H1 (cell line): ENCODE measurements at regions not wholly inside any gene's neighbourhood (a gene's known extent, or its start where the extent isn't known, plus 50 kb on each side); places are given as distances from the start of the nearest gene placed in this dataset.

ENCODE experiments used
- CTCF ChIA-PET: fragments of 300-600 bp; sonication (Branson Sonifier 250); formaldehyde crosslinking; loops from one replicate; lab custom pipeline; 2021; ENCODE audit not compliant: partially characterized antibody; lab: Charles Lee
- POLR2A ChIA-PET: fragments of 300-600 bp; sonication (Branson Sonifier 250); formaldehyde crosslinking; loops from one replicate; lab custom pipeline; 2021; ENCODE audit warnings: inconsistent platforms; ENCODE audit not compliant: partially characterized antibody; lab: Charles Lee
- DNase-seq, 2 experiments: peaks; one replicate each; pipeline versions ENCODE4 v3.0.0 to v3.0.0-alpha.2; 2010 to 2022; ENCODE audit warnings: low spot score in 2 of 2, low read depth in 1 of 2, mixed read lengths in 1 of 2
- FAIRE-seq: peaks from 2 replicates; lab custom pipeline; 2011; peaks lifted over from hg19 to GRCh38; lab: Jason Lieb, UNC
- H2AFZ ChIP-seq: 2 replicates; pipeline ENCODE4 v1.8.1; 2012; ENCODE audit warnings: low read length, inconsistent platforms
- H2AK5ac ChIP-seq: 2 replicates; pipeline ENCODE4 v1.6.1; 2013; ENCODE audit warnings: low read depth, low read length
- H2BK120ac ChIP-seq: replicated peaks from 2 replicates; pipeline ENCODE3; 2013; ENCODE audit warnings: low read depth, low read length, inconsistent platforms
- H2BK12ac ChIP-seq: 2 replicates; pipeline ENCODE4 v1.6.1; 2013; ENCODE audit warnings: low read depth, low read length
- H2BK15ac ChIP-seq: 2 replicates; pipeline ENCODE4 v1.6.1; 2013; ENCODE audit warnings: low read length
- H2BK20ac ChIP-seq: 2 replicates; pipeline ENCODE4 v1.6.1; 2013; ENCODE audit warnings: low read length
- H2BK5ac ChIP-seq: 2 replicates; pipeline ENCODE4 v1.6.1; 2013; ENCODE audit warnings: low read depth, low read length
- H3K14ac ChIP-seq: 2 replicates; pipeline ENCODE4 v1.6.1; 2013; ENCODE audit warnings: inconsistent platforms; ENCODE audit not compliant: insufficient read length
- H3K18ac ChIP-seq: 2 replicates; pipeline ENCODE4 v1.6.1; 2013; ENCODE audit warnings: low read length; ENCODE audit errors: extremely low read depth
- H3K23ac ChIP-seq: 2 replicates; pipeline ENCODE4 v1.6.1; 2013; ENCODE audit warnings: inconsistent platforms; ENCODE audit not compliant: insufficient read length
- H3K23me2 ChIP-seq: 2 replicates; pipeline ENCODE4 v1.6.1; 2013; ENCODE audit warnings: low read depth, low read length
- H3K27ac ChIP-seq: 2 replicates; pipeline ENCODE4 v1.6.1; 2011; ENCODE audit warnings: low read depth, low read length, inconsistent platforms
- H3K27me3 ChIP-seq, 4 experiments: replicated peaks in 1 of 4; 1 replicate in 1 of 4; 2 replicates in 3 of 4; pipeline versions ENCODE4 v1.6.1 to v1.8.1; 2011 to 2013; ENCODE audit warnings: low read length in 3 of 4, mild to moderate bottlenecking in 3 of 4, inconsistent platforms in 2 of 4, mixed read lengths in 2 of 4, moderate library complexity in 1 of 4; ENCODE audit not compliant: control insufficient read depth in 3 of 4, insufficient read depth in 3 of 4; ENCODE audit errors: extremely low read depth in 1 of 4
- H3K36me3 ChIP-seq, 4 experiments: 2 replicates each; pipeline versions ENCODE4 v1.6.1 to v1.8.1; 2011 to 2013; ENCODE audit warnings: mild to moderate bottlenecking in 4 of 4, low read length in 3 of 4, moderate library complexity in 2 of 4, control low read depth in 1 of 4, inconsistent platforms in 1 of 4; ENCODE audit not compliant: insufficient read depth in 4 of 4, control insufficient read depth in 2 of 4
- H3K4ac ChIP-seq: replicated peaks from 2 replicates; pipeline ENCODE3; 2013; ENCODE audit warnings: low read length, low read depth, mixed read lengths, inconsistent platforms; ENCODE audit not compliant: insufficient read length
- H3K4me1 ChIP-seq, 4 experiments: replicated peaks in 1 of 4; 1 replicate in 1 of 4; 2 replicates in 3 of 4; pipeline versions ENCODE4 v1.6.1 to v1.8.1; 2011 to 2013; ENCODE audit warnings: low read length in 3 of 4, inconsistent platforms in 2 of 4, mixed read lengths in 1 of 4; ENCODE audit not compliant: insufficient read depth in 4 of 4, control insufficient read depth in 3 of 4
- H3K4me2 ChIP-seq, 2 experiments: 2 replicates each; pipeline versions ENCODE4 v1.6.1 to v1.8.1; 2011 to 2013; ENCODE audit warnings: low read depth in 2 of 2, low read length in 2 of 2, control low read depth in 1 of 2, inconsistent platforms in 1 of 2, mild to moderate bottlenecking in 1 of 2; ENCODE audit not compliant: insufficient read depth in 1 of 2
- H3K4me3 ChIP-seq, 4 experiments: fragments of 200-600, 300-600 bp in 1 of 4; sonication (generic), shearing (Covaris generic), sonication (Bioruptor Twin) in 1 of 4; 2 replicates each; pipeline versions ENCODE4 v1.5.1 to v1.8.1; 2011 to 2016; ENCODE audit warnings: low read length in 4 of 4, low read depth in 3 of 4, control low read depth in 2 of 4, inconsistent platforms in 2 of 4, mild to moderate bottlenecking in 2 of 4, mixed read lengths in 1 of 4, moderate library complexity in 1 of 4; ENCODE audit not compliant: insufficient read depth in 2 of 4; ENCODE audit errors: extremely low read depth in 1 of 4
- H3K56ac ChIP-seq: replicated peaks from 2 replicates; pipeline ENCODE3; 2013; ENCODE audit warnings: low read depth, mild to moderate bottlenecking, mixed read lengths, low read length, inconsistent platforms; ENCODE audit not compliant: insufficient read length
- H3K79me1 ChIP-seq: 2 replicates; pipeline ENCODE4 v1.6.1; 2013; ENCODE audit warnings: low read depth, low read length, control low read depth
- H3K79me2 ChIP-seq, 2 experiments: 2 replicates each; pipeline versions ENCODE4 v1.6.1 to v1.8.1; 2012 to 2013; ENCODE audit warnings: low read length in 2 of 2, mild to moderate bottlenecking in 2 of 2, inconsistent platforms in 1 of 2; ENCODE audit not compliant: insufficient read depth in 2 of 2, control insufficient read depth in 1 of 2
- H3K9ac ChIP-seq, 4 experiments: replicated peaks in 1 of 4; 1 replicate in 1 of 4; 2 replicates in 3 of 4; pipeline versions ENCODE4 v1.6.1 to v1.8.1; 2011 to 2013; ENCODE audit warnings: low read depth in 3 of 4, low read length in 3 of 4, control low read depth in 2 of 4, mild to moderate bottlenecking in 2 of 4, moderate library complexity in 2 of 4, inconsistent platforms in 1 of 4; ENCODE audit errors: extremely low read depth in 1 of 4
- H3K9me3 ChIP-seq, 2 experiments: 2 replicates each; pipeline versions ENCODE4 v1.6.1 to v1.8.1; 2012 to 2013; ENCODE audit warnings: mild to moderate bottlenecking in 2 of 2, moderate library complexity in 2 of 2, control low read depth in 1 of 2, inconsistent platforms in 1 of 2, low read depth in 1 of 2, low read length in 1 of 2, mixed read lengths in 1 of 2; ENCODE audit not compliant: insufficient read depth in 2 of 2
- H4K20me1 ChIP-seq, 2 experiments: replicated peaks in 1 of 2; 2 replicates each; pipeline versions ENCODE3 to v1.8.1; 2011 to 2013; ENCODE audit warnings: inconsistent platforms in 2 of 2, low read length in 2 of 2, mild to moderate bottlenecking in 1 of 2; ENCODE audit not compliant: insufficient read depth in 2 of 2, control insufficient read depth in 1 of 2
- H4K5ac ChIP-seq: 2 replicates; pipeline ENCODE4 v1.6.1; 2013; ENCODE audit warnings: low read length, low read depth, mixed read lengths, inconsistent platforms; ENCODE audit not compliant: insufficient read length
- H4K8ac ChIP-seq: 2 replicates; pipeline ENCODE4 v1.8.0; 2013; ENCODE audit warnings: mild to moderate bottlenecking, moderate library complexity, low read length, inconsistent platforms; ENCODE audit not compliant: insufficient read depth; ENCODE audit errors: extremely low read depth
- H4K91ac ChIP-seq: replicated peaks from 2 replicates; pipeline ENCODE3; 2013; ENCODE audit warnings: low read length, mixed read lengths, inconsistent platforms; ENCODE audit not compliant: insufficient read length
- ATF2 ChIP-seq: IDR thresholded peaks from 2 replicates; pipeline ENCODE4 v1.6.1; 2012; ENCODE audit warnings: low read length, inconsistent platforms
- BCL11A ChIP-seq, 2 experiments: IDR thresholded peaks; one replicate each; pipeline ENCODE4 v1.6.1; 2011; ENCODE audit warnings: low read depth in 2 of 2, low read length in 2 of 2, mild to moderate bottlenecking in 2 of 2
- CEBPB ChIP-seq: IDR thresholded peaks from 2 replicates; pipeline ENCODE4 v1.6.1; 2012; ENCODE audit warnings: low read depth, low read length
- CTBP2 ChIP-seq: IDR thresholded peaks from 2 replicates; pipeline ENCODE4 v1.7.0; 2011; ENCODE audit warnings: borderline replicate concordance, mild to moderate bottlenecking, moderate library complexity, mixed read lengths, low read length; ENCODE audit not compliant: insufficient read depth, insufficient read length
- CTCF ChIP-seq, 3 experiments: IDR thresholded peaks; 1 replicate in 2 of 3; 2 replicates in 1 of 3; pipeline versions ENCODE4 v1.5.1 to v1.6.1; 2011; ENCODE audit warnings: low read length in 3 of 3, mild to moderate bottlenecking in 3 of 3, inconsistent platforms in 2 of 3, low read depth in 1 of 3, moderate library complexity in 1 of 3; ENCODE audit not compliant: insufficient read depth in 1 of 3; ENCODE audit errors: control extremely low read depth in 1 of 3
- JUN ChIP-seq: IDR thresholded peaks from 2 replicates; pipeline ENCODE4 v1.6.1; 2011; ENCODE audit warnings: low read depth, mild to moderate bottlenecking, improper control_type of control experiment, low read length
- POLR2A ChIP-seq, 2 experiments: IDR thresholded peaks; 1 replicate in 1 of 2; 2 replicates in 1 of 2; pipeline ENCODE4 v1.6.1; 2011; ENCODE audit warnings: low read depth in 2 of 2, low read length in 2 of 2, mild to moderate bottlenecking in 2 of 2; ENCODE audit errors: control extremely low read depth in 1 of 2
- POLR2AphosphoS5 ChIP-seq: IDR thresholded peaks from 2 replicates; pipeline ENCODE4 v1.6.1; 2011; ENCODE audit warnings: low read depth, low read length
- RNF2 ChIP-seq: fragments of 200-900, 300-1000 bp; sonication (generic); IDR thresholded peaks from 2 replicates; pipeline ENCODE4 v1.7.1; 2016; ENCODE audit warnings: borderline replicate concordance, low read depth, mild to moderate bottlenecking, antibody characterized with exemption, low read length; ENCODE audit not compliant: poor library complexity, severe bottlenecking; ENCODE audit errors: missing control alignments
- WGBS, 2 experiments: shearing (Covaris generic) in 1 of 2; methylation state at CpG; one replicate each; pipeline versions ENCODE4 v1.1.6 to v1.1.7; 2013 to 2015; ENCODE audit warnings: low lambda C conversion rate in 2 of 2, mixed read lengths in 2 of 2, inconsistent platforms in 1 of 2, low coverage in 1 of 2, missing lambda C conversion rate in 1 of 2; ENCODE audit not compliant: insufficient replicate concordance in 2 of 2, insufficient coverage in 1 of 2, insufficient read length in 1 of 2; ENCODE audit errors: extremely low coverage in 1 of 2, missing lambda C conversion rate in 1 of 2; 5-methylcytosine and 5-hydroxymethylcytosine counted together

- H4K8ac ChIP-seq: no peak overlapping the region
- no peak overlapping the region for H3K27ac ChIP-seq
- no peaks in the 10 kb centered on the region for H3K9me3 ChIP-seq
- H3K4me1 ChIP-seq: no peaks in the 10 kb centered on the region
- POLR2A ChIA-PET: no interaction called here
- DNase-seq: no peak
- H3K56ac ChIP-seq: no peak overlapping the region
- H3K4me3 ChIP-seq: no peak overlapping the region
- no peaks in the 10 kb centered on the region for H3K79me2 ChIP-seq
- H3K36me3 ChIP-seq: no peaks in the 10 kb centered on the region
- no peak overlapping the region for H3K4ac ChIP-seq
- no peak overlapping the region for H3K23ac ChIP-seq
- H2AK5ac ChIP-seq: no peak overlapping the region
- no peak overlapping the region for H3K18ac ChIP-seq
- H4K20me1 ChIP-seq: no peaks in the 10 kb centered on the region
- no peak overlapping the region for H2BK12ac ChIP-seq
- no peak overlapping the region for H3K9ac ChIP-seq
- H3K14ac ChIP-seq: no peak overlapping the region
- H2BK120ac ChIP-seq: no peak overlapping the region
- H2BK20ac ChIP-seq: no peak overlapping the region
- no peak for FAIRE-seq
- H3K27me3 ChIP-seq: no peaks in the 10 kb centered on the region
- H2AFZ ChIP-seq: no peak overlapping the region
- H4K91ac ChIP-seq: no peak overlapping the region
- CTCF ChIA-PET: interaction anchor here (0.8 to 0.9 kb wide), 2 partner anchors 18 to 221 kb away, joined by 3 read pairs; no protein-coding TSS in a partner anchor
- no peaks in the 10 kb centered on the region for H3K79me1 ChIP-seq
- H2BK15ac ChIP-seq: no peak overlapping the region
- H3K23me2 ChIP-seq: no peaks in the 10 kb centered on the region
- H2BK5ac ChIP-seq: no peak overlapping the region
- H4K5ac ChIP-seq: no peak overlapping the region
- H3K4me2 ChIP-seq: no peak overlapping the region
- WGBS, 2 experiments: 95% methylated on average over 4 of the region's 4 CpGs; no CpG with 5 or more reads in 1 of the 2 experiments
- no peak for TF ChIP-seq JUN
- TF ChIP-seq BCL11A (IDR thresholded peaks at IDR 0.05; ENCODE audit: low read depth in 2 of 2, low read length in 2 of 2): no peak
- TF ChIP-seq POLR2A (IDR thresholded peaks at IDR 0.05; ENCODE audit: control extremely low read depth in 1 of 2, low read depth in 2 of 2, low read length in 2 of 2): no peak
- no peak for TF ChIP-seq RNF2
- TF ChIP-seq ATF2: no peak
- no peak for TF ChIP-seq POLR2AphosphoS5
- TF ChIP-seq CTCF (IDR thresholded peaks at IDR 0.05; ENCODE audit: control extremely low read depth in 1 of 3, insufficient read depth in 1 of 3, low read depth in 1 of 3, low read length in 3 of 3): no peak
- TF ChIP-seq CTBP2: no peak
- no peak for TF ChIP-seq CEBPB
Observed at GRCh38 chr12:43115441-43116160, 436.4 kb downstream of the ADAMTS20 start.
